Pulmonary artery endothelial cell (primary cell): ENCODE measurements at regions not wholly inside any gene's neighbourhood (a gene's known extent, or its start where the extent isn't known, plus 50 kb on each side); places are given as distances from the start of the nearest gene placed in this dataset.

ENCODE experiments used
- DNase-seq: peaks from one replicate; pipeline ENCODE4 v3.0.0-alpha.2; 2011; ENCODE audit warnings: low read depth, low spot score

- no peak for DNase-seq
Measured at GRCh38 chr2:118244686-118245085, 156.4 kb downstream of the INSIG2 start.

- DNase-seq, result no peak
Measured at GRCh38 chr2:118243031-118243430, 154.8 kb downstream of the INSIG2 start.

- no peak for DNase-seq
Measured at GRCh38 chr2:118242216-118242615, 153.9 kb downstream of the INSIG2 start.

GRCh38 chr2:118241128-118241527 lies 152.9 kb downstream of the INSIG2 start:
- DNase-seq, result no peak

- DNase-seq, result no peak
Measured at GRCh38 chr2:118240276-118240675, 152.0 kb downstream of the INSIG2 start.

GRCh38 chr2:118239284-118239683 lies 151.0 kb downstream of the INSIG2 start:
- no peak for DNase-seq

- no peak for DNase-seq
Measured at GRCh38 chr2:118237451-118237850, 149.2 kb downstream of the INSIG2 start.

- DNase-seq, result no peak
Measured at GRCh38 chr2:118232796-118233195, 144.5 kb downstream of the INSIG2 start.

- DNase-seq, result no peak
Measured at GRCh38 chr2:118232391-118232790, 144.1 kb downstream of the INSIG2 start.

- no peak for DNase-seq
Measured at GRCh38 chr2:118231759-118232158, 143.5 kb downstream of the INSIG2 start.

- DNase-seq, result no peak
Measured at GRCh38 chr2:118227698-118228508, 139.6 kb downstream of the INSIG2 start.

- DNase-seq, result no peak
Measured at GRCh38 chr2:118225666-118226065, 137.4 kb downstream of the INSIG2 start.

- DNase-seq, result no peak
Measured at GRCh38 chr2:118224895-118225311, 136.6 kb downstream of the INSIG2 start.

GRCh38 chr2:118223992-118224894 lies 136.0 kb downstream of the INSIG2 start:
- no peak for DNase-seq

GRCh38 chr2:118223511-118223991 lies 135.3 kb downstream of the INSIG2 start:
- no peak for DNase-seq

GRCh38 chr2:118222672-118223421 lies 134.6 kb downstream of the INSIG2 start:
- DNase-seq, result no peak

- no peak for DNase-seq
Measured at GRCh38 chr2:118222273-118222594, 134.0 kb downstream of the INSIG2 start.

GRCh38 chr2:118221536-118222272 lies 133.4 kb downstream of the INSIG2 start:
- peak; percentile 22 for DNase-seq

- DNase-seq, result no peak
Measured at GRCh38 chr2:118219611-118220010, 131.3 kb downstream of the INSIG2 start.

- DNase-seq, result no peak
Measured at GRCh38 chr2:118216224-118216623, 128.0 kb downstream of the INSIG2 start.

- DNase-seq, result no peak
Measured at GRCh38 chr2:118209727-118210126, 121.5 kb downstream of the INSIG2 start.
